CD14-positive monocyte (primary cell): ENCODE measurements at regions not wholly inside any gene's neighbourhood (a gene's known extent, or its start where the extent isn't known, plus 50 kb on each side); places are given as distances from the start of the nearest gene placed in this dataset.

Experiments
- DNase-seq, 3 donors: peaks; one replicate each; pipeline ENCODE4 v3.0.0-alpha.2; 2011 to 2022
- H2AFZ ChIP-seq: 2 replicates; pipeline ENCODE4 v1.6.0; 2012; ENCODE audit warnings: mild to moderate bottlenecking, low read depth, low read length, inconsistent platforms; ENCODE audit not compliant: insufficient read depth, poor library complexity, severe bottlenecking
- H3K27ac ChIP-seq, 2 donors: 1 replicate in 1 of 2; 2 replicates in 1 of 2; pipeline ENCODE4 v1.5.1; 2012 to 2013; ENCODE audit warnings: low read length in 2 of 2, control low read depth in 1 of 2, inconsistent platforms in 1 of 2, low read depth in 1 of 2, mild to moderate bottlenecking in 1 of 2
- H3K27me3 ChIP-seq, 2 donors: one replicate each; pipeline versions ENCODE4 v1.6.0 to v1.6.1; 2011 to 2013; ENCODE audit warnings: low read length in 2 of 2; ENCODE audit not compliant: control insufficient read depth in 2 of 2, insufficient read depth in 2 of 2
- H3K36me3 ChIP-seq, 2 donors: replicated peaks in 1 of 2; 1 replicate in 1 of 2; 2 replicates in 1 of 2; pipeline versions ENCODE4 v1.5.1 to v1.6.1; 2012 to 2013; ENCODE audit warnings: low read length in 2 of 2, control low read depth in 1 of 2, inconsistent platforms in 1 of 2, mild to moderate bottlenecking in 1 of 2; ENCODE audit not compliant: insufficient read depth in 2 of 2, control insufficient read depth in 1 of 2
- H3K4me1 ChIP-seq, 2 donors: 1 replicate in 1 of 2; 2 replicates in 1 of 2; pipeline versions ENCODE4 v1.5.1 to v1.6.1; 2012 to 2013; ENCODE audit warnings: low read length in 2 of 2, control low read depth in 1 of 2, inconsistent platforms in 1 of 2, mild to moderate bottlenecking in 1 of 2, moderate library complexity in 1 of 2; ENCODE audit not compliant: insufficient read depth in 2 of 2, control insufficient read depth in 1 of 2
- H3K4me2 ChIP-seq: replicated peaks from 2 replicates; pipeline ENCODE3; 2012; ENCODE audit warnings: low read length, moderate library complexity, mild to moderate bottlenecking; ENCODE audit not compliant: poor library complexity, severe bottlenecking; ENCODE audit errors: extremely low read depth
- H3K4me3 ChIP-seq, 3 experiments: fragments of 200-600 bp in 1 of 3; sonication (generic) in 1 of 3; replicated peaks in 1 of 3; 1 replicate in 2 of 3; 2 replicates in 1 of 3; pipeline ENCODE4 v1.5.1; 2011 to 2013; ENCODE audit warnings: low read length in 3 of 3, mild to moderate bottlenecking in 3 of 3, control low read depth in 2 of 3, low read depth in 2 of 3, inconsistent platforms in 1 of 3, moderate library complexity in 1 of 3
- H3K79me2 ChIP-seq: 2 replicates; pipeline ENCODE4 v1.6.0; 2012; ENCODE audit warnings: mild to moderate bottlenecking, control low read depth, inconsistent platforms, low read length, moderate library complexity; ENCODE audit not compliant: insufficient read depth
- H3K9ac ChIP-seq: 2 replicates; pipeline ENCODE4 v1.6.0; 2017; ENCODE audit warnings: low read length, mild to moderate bottlenecking; ENCODE audit not compliant: insufficient read depth, poor library complexity, severe bottlenecking
- H3K9me3 ChIP-seq, 2 donors: replicated peaks in 1 of 2; 1 replicate in 1 of 2; 2 replicates in 1 of 2; pipeline versions ENCODE4 v1.5.1 to v1.6.1; 2012 to 2013; ENCODE audit warnings: low read length in 2 of 2, control low read depth in 1 of 2; ENCODE audit not compliant: control insufficient read depth in 1 of 2, insufficient read depth in 1 of 2
- H4K20me1 ChIP-seq: 2 replicates; pipeline ENCODE4 v1.6.0; 2012; ENCODE audit warnings: mild to moderate bottlenecking, low read length, control low read depth, moderate library complexity; ENCODE audit not compliant: insufficient read depth
- H3K27ac Mint-ChIP-seq, 7 donors: one replicate each; pipeline ENCODE4 v1.8.0; 2020; ENCODE audit warnings: mild to moderate bottlenecking in 7 of 7, mixed read lengths in 7 of 7, moderate library complexity in 6 of 7, inconsistent platforms in 2 of 7
- H3K27me3 Mint-ChIP-seq, 3 donors: one replicate each; pipeline ENCODE4 v1.8.0; 2021 to 2022; ENCODE audit warnings: low read depth in 3 of 3, mild to moderate bottlenecking in 3 of 3, mixed read lengths in 3 of 3, moderate library complexity in 3 of 3, inconsistent platforms in 1 of 3
- H3K36me3 Mint-ChIP-seq, 2 donors: one replicate each; pipeline ENCODE4 v1.8.0; 2020; ENCODE audit warnings: mixed read lengths in 2 of 2, inconsistent platforms in 1 of 2, mild to moderate bottlenecking in 1 of 2
- H3K4me1 Mint-ChIP-seq: one replicate; pipeline ENCODE4 v1.8.0; 2020; ENCODE audit warnings: mild to moderate bottlenecking, mixed read lengths
- H3K4me3 Mint-ChIP-seq, 2 donors: one replicate each; pipeline ENCODE4 v1.8.0; 2020; ENCODE audit warnings: mild to moderate bottlenecking in 2 of 2, mixed read lengths in 2 of 2, moderate library complexity in 1 of 2
- H3K9me3 Mint-ChIP-seq, 7 donors: one replicate each; pipeline ENCODE4 v1.8.0; 2020 to 2022; ENCODE audit warnings: mixed read lengths in 7 of 7, mild to moderate bottlenecking in 6 of 7, moderate library complexity in 6 of 7, inconsistent platforms in 2 of 7
- CTCF ChIP-seq: fragments of 200-600 bp; IDR thresholded peaks from one replicate; pipeline ENCODE4 v1.8.0; 2022; ENCODE audit warnings: antibody characterized with exemption, mild to moderate bottlenecking
- WGBS: methylation state at CpG from one replicate; pipeline ENCODE4 v1.1.5; 2013; ENCODE audit warnings: missing lambda C conversion rate; ENCODE audit not compliant: insufficient coverage; 5-methylcytosine and 5-hydroxymethylcytosine counted together
- intact Hi-C, 2 donors: fragments of 100-400 bp; cut with micrococcal nuclease; formaldehyde crosslinking; loops; one replicate each; pipeline versions ENCODE4 v1.15.0 to v1.15.1; 2023

- Histone ChIP-seq H4K20me1 (no peaks in the 10 kb centered on the region), H3K27me3 (no peaks in the 10 kb centered on the region), H3K4me3 (no peak overlapping the region), H3K4me2 (no peak overlapping the region), H2AFZ (no peak overlapping the region), H3K9me3 (peaks cover 5 to 22% of the 10 kb centered on the region in 2 donors), H3K27ac (no peak overlapping the region), H3K9ac (no peak overlapping the region), H3K4me1 (no peaks in the 10 kb centered on the region), H3K79me2 (no peaks in the 10 kb centered on the region), H3K36me3 (no peaks in the 10 kb centered on the region)
- no peak for DNase-seq
- H3K36me3 Mint-ChIP-seq = no peaks in the 10 kb centered on the region
- WGBS = 88% methylated on average over 6 of the region's 11 CpGs
- intact Hi-C loops = no loop called here
- H3K27me3 Mint-ChIP-seq = no peaks in the 10 kb centered on the region
- no peak for TF ChIP-seq CTCF
- no peak overlapping the region for H3K4me3 Mint-ChIP-seq
- peak overlapping the region in 2 of 7 donors; percentile 9 to 28 for H3K27ac Mint-ChIP-seq
- peaks cover 11 to 26% (median 19%) of the 10 kb centered on the region in 7 donors for H3K9me3 Mint-ChIP-seq
- peaks cover 2% of the 10 kb centered on the region for H3K4me1 Mint-ChIP-seq
Measured at GRCh38 chr13:80070024-80070703, 270.8 kb downstream of the SPRY2 start.

- Histone ChIP-seq H4K20me1 (no peaks in the 10 kb centered on the region), H3K4me2 (no peak overlapping the region), H3K9ac (no peak overlapping the region), H3K4me1 (no peaks in the 10 kb centered on the region), H3K27ac (no peak overlapping the region), H3K27me3 (no peaks in the 10 kb centered on the region), H3K36me3 (no peaks in the 10 kb centered on the region), H2AFZ (no peak overlapping the region), H3K79me2 (no peaks in the 10 kb centered on the region), H3K4me3 (no peak overlapping the region), H3K9me3 (peaks cover 5 to 17% of the 10 kb centered on the region in 2 donors)
- Mint-ChIP-seq H3K9me3 (peaks cover 6 to 20% (median 15%) of the 10 kb centered on the region in 7 donors), H3K36me3 (no peaks in the 10 kb centered on the region), H3K27ac (no peak overlapping the region), H3K27me3 (no peaks in the 10 kb centered on the region), H3K4me1 (peaks cover 2% of the 10 kb centered on the region), H3K4me3 (no peak overlapping the region)
- no peak for TF ChIP-seq CTCF
- WGBS = no CpG with 5 or more reads among the region's 3 CpGs
- intact Hi-C loops = no loop called here
- no peak for DNase-seq
Measured at GRCh38 chr13:80069374-80069773, 271.6 kb downstream of the SPRY2 start.
